Left ventricle myocardium inferior (tissue), 1 donor: ENCODE measurements at regions not wholly inside any gene's neighbourhood (a gene's known extent, or its start where the extent isn't known, plus 50 kb on each side); places are given as distances from the start of the nearest gene placed in this dataset.
A peak's percentile ranks its signal among the peaks of the same experiment; 100 is the strongest.

Experiments used
- DNase-seq: peaks from one replicate; pipeline ENCODE4 v3.0.0-alpha.2; 2020
- H3K27ac ChIP-seq: fragments of 200-600 bp; replicated peaks from 2 replicates; pipeline ENCODE4 v1.8.0; 2021
- H3K27me3 ChIP-seq: fragments of 200-600 bp; 2 replicates; pipeline ENCODE4 v1.8.0; 2021; ENCODE audit warnings: low read depth
- H3K36me3 ChIP-seq: fragments of 200-600 bp; 2 replicates; pipeline ENCODE4 v1.8.0; 2021
- H3K4me1 ChIP-seq: fragments of 200-600 bp; 2 replicates; pipeline ENCODE4 v1.8.0; 2021
- H3K4me3 ChIP-seq: fragments of 200-600 bp; 2 replicates; pipeline ENCODE4 v1.8.0; 2021; ENCODE audit warnings: mild to moderate bottlenecking, moderate library complexity
- H3K9me3 ChIP-seq: fragments of 200-600 bp; replicated peaks from 2 replicates; pipeline ENCODE4 v1.8.0; 2021
- CTCF ChIP-seq: fragments of 200-600 bp; IDR thresholded peaks from 2 replicates; pipeline ENCODE4 v1.8.0; 2021; ENCODE audit warnings: antibody characterized with exemption, mild to moderate bottlenecking, borderline replicate concordance
- intact Hi-C: fragments of 100-400 bp; cut with micrococcal nuclease; formaldehyde crosslinking; loops from one replicate; pipeline ENCODE4 v1.11.0; 2022
- donor health status: DM: no; HTN: yes; CAD: no; lungs with severe emphysema.

DNA sequence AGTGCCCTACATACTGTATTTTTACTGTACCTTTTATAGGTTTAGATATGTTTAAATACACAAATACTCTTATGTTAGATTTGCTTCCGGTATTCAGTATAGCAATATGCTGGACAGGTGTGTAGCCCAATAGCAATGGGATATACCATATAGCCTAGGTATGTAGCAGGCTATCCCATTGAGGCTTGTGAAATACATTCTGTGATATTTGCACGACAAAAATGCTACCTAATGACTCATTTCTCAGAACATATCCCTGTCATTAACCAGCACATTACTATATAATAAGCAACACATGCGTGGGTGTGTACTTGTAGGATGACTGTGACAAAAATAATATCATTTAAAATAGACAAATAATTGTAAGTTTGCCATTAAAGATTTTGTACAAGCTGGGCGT, 208.8 kb downstream of the MRPS30 start:
- Histone ChIP-seq H3K9me3 (peaks cover 7% of the 10 kb centered on the region), H3K27ac (no peak overlapping the region), H3K36me3 (no peaks in the 10 kb centered on the region), H3K4me1 (no peaks in the 10 kb centered on the region), H3K27me3 (no peaks in the 10 kb centered on the region), H3K4me3 (no peak overlapping the region)
- no peak for TF ChIP-seq CTCF
- DNase-seq: no peak
- intact Hi-C loops: no loop called here

- no peaks in the 10 kb centered on the region for H3K36me3 ChIP-seq
- TF ChIP-seq CTCF: no peak
- intact Hi-C loops: no loop called here
These were observed 220.8 kb downstream of the MRPS30 start for GRCh38 chr5:45029553-45029952.

DNA sequence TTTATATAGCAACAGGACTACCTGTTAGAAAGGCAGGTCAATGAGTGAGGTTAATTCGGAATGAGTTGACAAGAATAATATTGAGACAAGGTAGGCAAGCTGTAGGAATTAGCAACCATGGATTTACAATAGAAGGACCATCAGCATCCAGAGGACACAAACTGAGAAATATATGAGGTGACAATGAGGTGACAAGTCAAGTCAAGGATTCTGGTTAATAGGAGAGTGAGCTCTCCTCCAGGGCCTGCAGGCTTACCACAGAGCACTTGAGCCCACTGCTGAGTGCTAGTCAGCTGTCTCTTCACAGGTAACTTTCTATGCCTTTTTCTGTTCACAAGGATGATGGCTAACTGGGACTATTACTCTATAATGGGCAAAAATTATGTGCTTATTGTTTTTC, 227.2 kb downstream of the MRPS30 start:
- intact Hi-C loops: loop anchor here (5.0 kb wide), 1 partner anchor 481 kb away; no protein-coding TSS in a partner anchor
- Histone ChIP-seq H3K9me3 (no peaks in the 10 kb centered on the region), H3K27me3 (no peaks in the 10 kb centered on the region), H3K4me1 (peaks cover 4% of the 10 kb centered on the region), H3K36me3 (no peaks in the 10 kb centered on the region), H3K27ac (no peak overlapping the region), H3K4me3 (no peak overlapping the region)
- DNase-seq: no peak
- no peak for TF ChIP-seq CTCF

More at GRCh38 chr5:45029553-45029952, 220.8 kb downstream of the MRPS30 start:
- no peak overlapping the region for H3K4me3 ChIP-seq
- no peaks in the 10 kb centered on the region for H3K27me3 ChIP-seq
- no peaks in the 10 kb centered on the region for H3K9me3 ChIP-seq
- H3K4me1 ChIP-seq: no peaks in the 10 kb centered on the region
- no peak for DNase-seq
- H3K27ac ChIP-seq: no peak overlapping the region

DNA sequence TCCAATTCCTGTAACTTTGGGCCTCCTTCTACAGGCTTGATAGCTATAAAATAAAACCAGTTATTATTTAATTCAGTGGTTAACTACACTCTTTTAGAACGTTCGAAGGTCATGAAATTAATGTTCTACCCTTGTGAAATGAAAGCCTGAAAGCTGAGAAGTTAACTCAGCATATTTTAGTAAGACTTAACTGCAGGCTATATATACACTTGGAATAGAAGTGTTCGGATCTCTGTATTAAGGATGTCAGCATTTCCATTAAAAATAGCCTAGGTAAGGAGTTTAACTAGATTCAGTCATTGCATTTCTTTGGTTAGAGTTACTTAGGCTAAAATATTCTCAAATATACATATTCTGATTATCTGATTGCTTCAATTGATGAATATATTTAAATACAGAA, 229.2 kb downstream of the MRPS30 start:
- intact Hi-C loops: loop anchor here (5.0 kb wide), 1 partner anchor 479 kb away; no protein-coding TSS in a partner anchor
- H3K27ac ChIP-seq: no peak overlapping the region
- no peak for TF ChIP-seq CTCF
- no peak overlapping the region for H3K4me3 ChIP-seq
- H3K36me3 ChIP-seq: no peaks in the 10 kb centered on the region
- H3K9me3 ChIP-seq: no peaks in the 10 kb centered on the region
- no peak for DNase-seq
- peaks cover 4% of the 10 kb centered on the region for H3K4me1 ChIP-seq
- H3K27me3 ChIP-seq: no peaks in the 10 kb centered on the region

DNA sequence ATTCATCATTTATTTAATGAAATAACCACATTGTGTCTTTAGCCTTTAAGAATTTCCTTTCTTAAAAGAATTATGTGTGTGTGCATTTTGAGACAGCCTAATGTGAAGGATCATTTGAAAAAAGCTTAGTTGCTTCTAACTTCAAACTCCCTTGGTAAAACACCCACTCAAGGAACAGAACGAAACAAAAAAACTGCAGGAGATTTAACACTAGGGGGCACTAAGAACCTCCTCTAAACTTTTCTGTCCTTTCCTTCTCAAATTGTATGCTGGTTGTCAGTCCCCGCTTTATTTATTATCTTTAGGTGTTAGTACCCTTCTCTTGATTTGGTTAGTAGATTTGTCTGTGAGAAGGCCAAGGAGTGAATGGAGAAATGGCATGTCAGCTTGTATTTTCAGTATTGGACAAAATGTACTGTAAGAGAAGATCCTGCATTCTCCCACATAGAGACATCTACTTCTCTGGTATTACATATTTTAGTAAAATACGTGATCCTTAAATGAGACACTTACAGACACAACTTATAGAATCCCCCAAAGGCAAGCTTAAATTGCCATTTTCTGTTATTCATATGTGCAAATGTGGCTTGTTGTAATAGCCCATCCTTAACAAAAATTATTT, 229.7 kb downstream of the MRPS30 start:
- H3K4me3 ChIP-seq: no peak overlapping the region
- TF ChIP-seq CTCF: peak; percentile 76
- no peaks in the 10 kb centered on the region for H3K36me3 ChIP-seq
- no peak overlapping the region for H3K27ac ChIP-seq
- no peak for DNase-seq
- H3K4me1 ChIP-seq: peaks cover 4% of the 10 kb centered on the region
- no peaks in the 10 kb centered on the region for H3K9me3 ChIP-seq
- no peaks in the 10 kb centered on the region for H3K27me3 ChIP-seq
- intact Hi-C loops: loop anchor here (5.0 kb wide), 1 partner anchor 479 kb away; no protein-coding TSS in a partner anchor
